GM12892 (cell line): ENCODE measurements at regions not wholly inside any gene's neighbourhood (a gene's known extent, or its start where the extent isn't known, plus 50 kb on each side); places are given as distances from the start of the nearest gene placed in this dataset.

ENCODE experiments used
- DNase-seq: peaks from one replicate; pipeline ENCODE4 v3.0.0; 2011; ENCODE audit not compliant: insufficient read length
- FAIRE-seq: peaks from 2 replicates; lab custom pipeline; 2011; peaks lifted over from hg19 to GRCh38; lab: Jason Lieb, UNC
- POLR2A ChIP-seq: IDR thresholded peaks from 2 replicates; pipeline ENCODE4 v1.6.1; 2011; ENCODE audit warnings: low read depth, low read length, control low read depth
- POLR2AphosphoS5 ChIP-seq: IDR thresholded peaks from 2 replicates; pipeline ENCODE4 v1.6.1; 2011; ENCODE audit warnings: low read depth, low read length, control low read depth
- TAF1 ChIP-seq: IDR thresholded peaks from 2 replicates; pipeline ENCODE4 v1.6.1; 2011; ENCODE audit warnings: low read depth, mild to moderate bottlenecking, control low read depth, low read length, borderline replicate concordance

GRCh38 chr12:25806271-25806670 is 152.2 kb upstream of the RASSF8 start:
- no peak for DNase-seq
- no peak for FAIRE-seq
- no peak for TF ChIP-seq TAF1
- no peak for TF ChIP-seq POLR2A
- TF ChIP-seq POLR2AphosphoS5, result no peak

- FAIRE-seq, result no peak
- DNase-seq, result no peak
- no peak for TF ChIP-seq TAF1
- TF ChIP-seq POLR2A, result no peak
These were observed 149.9 kb upstream of the RASSF8 start for GRCh38 chr12:25808604-25809003.

GRCh38 chr12:25810683-25811082 is 147.8 kb upstream of the RASSF8 start:
- DNase-seq, result no peak
- FAIRE-seq, result peak; percentile 46
- no peak for TF ChIP-seq POLR2AphosphoS5
- no peak for TF ChIP-seq TAF1
- no peak for TF ChIP-seq POLR2A

- TF ChIP-seq POLR2A, result no peak
- TF ChIP-seq TAF1, result no peak
- TF ChIP-seq POLR2AphosphoS5, result no peak
- no peak for DNase-seq
- FAIRE-seq, result peak; percentile 76
These were observed 146.8 kb upstream of the RASSF8 start for GRCh38 chr12:25811656-25812126.

- no peak for TF ChIP-seq TAF1
- TF ChIP-seq POLR2AphosphoS5, result no peak
- no peak for TF ChIP-seq POLR2A
- no peak for FAIRE-seq
- no peak for DNase-seq
These were observed 146.2 kb upstream of the RASSF8 start for GRCh38 chr12:25812295-25812694.

GRCh38 chr12:25813843-25814242 is 144.6 kb upstream of the RASSF8 start:
- no peak for DNase-seq
- no peak for FAIRE-seq
- TF ChIP-seq POLR2A, result no peak
- no peak for TF ChIP-seq POLR2AphosphoS5
- no peak for TF ChIP-seq TAF1

- FAIRE-seq, result no peak
These were observed 141.8 kb upstream of the RASSF8 start for GRCh38 chr12:25816637-25817036.

GRCh38 chr12:25817166-25817565 is 141.3 kb upstream of the RASSF8 start:
- TF ChIP-seq POLR2AphosphoS5, result no peak
- TF ChIP-seq TAF1, result no peak
- no peak for TF ChIP-seq POLR2A
- DNase-seq (no peak), FAIRE-seq (no peak)

More at GRCh38 chr12:25816637-25817036, 141.8 kb upstream of the RASSF8 start:
- DNase-seq, result no peak
- no peak for TF ChIP-seq POLR2AphosphoS5
- no peak for TF ChIP-seq TAF1
- TF ChIP-seq POLR2A, result no peak

- DNase-seq, result no peak
- no peak for FAIRE-seq
- no peak for TF ChIP-seq POLR2AphosphoS5
- TF ChIP-seq TAF1, result no peak
- TF ChIP-seq POLR2A, result no peak
These were observed 139.7 kb upstream of the RASSF8 start for GRCh38 chr12:25818596-25819390.

- no peak for TF ChIP-seq TAF1
- no peak for TF ChIP-seq POLR2AphosphoS5
- no peak for TF ChIP-seq POLR2A
- FAIRE-seq (no peak), DNase-seq (no peak)
These were observed 138.8 kb upstream of the RASSF8 start for GRCh38 chr12:25819691-25820090.

- no peak for FAIRE-seq
- TF ChIP-seq POLR2A (no peak), POLR2AphosphoS5 (no peak), TAF1 (no peak)
- no peak for DNase-seq
These were observed 136.2 kb upstream of the RASSF8 start for GRCh38 chr12:25822281-25822680.

GRCh38 chr12:25824734-25825133 is 133.7 kb upstream of the RASSF8 start:
- DNase-seq (no peak), FAIRE-seq (no peak)
- TF ChIP-seq POLR2AphosphoS5 (no peak), TAF1 (no peak), POLR2A (no peak)

GRCh38 chr12:25825446-25825845 is 133.0 kb upstream of the RASSF8 start:
- FAIRE-seq (no peak), DNase-seq (no peak)
- TF ChIP-seq POLR2A (no peak), TAF1 (no peak), POLR2AphosphoS5 (no peak)

- TF ChIP-seq POLR2AphosphoS5, result no peak
- TF ChIP-seq TAF1, result no peak
- TF ChIP-seq POLR2A, result no peak
- DNase-seq, result no peak
- FAIRE-seq, result no peak
These were observed 131.3 kb upstream of the RASSF8 start for GRCh38 chr12:25827141-25827540.
